ENCODE measurements at regions not wholly inside any gene's neighbourhood (a gene's known extent, or its start where the extent isn't known, plus 50 kb on each side); places are given as distances from the start of the nearest gene placed in this dataset.

DNA sequence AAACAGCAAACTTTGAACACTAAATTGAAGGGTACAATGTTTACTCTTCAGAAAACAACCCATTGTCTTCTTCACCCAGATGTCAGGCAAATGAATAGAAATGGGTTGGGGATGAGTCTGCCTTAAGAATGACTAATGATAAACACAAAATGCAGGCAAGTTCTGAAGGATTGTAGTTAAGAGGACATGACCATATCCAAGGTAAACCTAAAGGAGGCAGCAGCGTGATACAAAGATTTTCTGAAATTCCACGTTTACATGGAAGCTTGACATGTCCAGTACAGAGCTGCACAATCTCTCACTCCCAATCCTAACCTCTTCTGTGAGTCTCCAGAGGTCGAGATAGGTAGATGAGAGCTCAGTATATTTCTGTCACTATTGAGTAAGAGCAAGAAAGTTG is 1263.2 kb upstream of the CDH6 start:
- no peak for DNase-seq

GRCh38 chr5:29924107-29924506 is 1269.4 kb upstream of the CDH6 start:
- no peak for DNase-seq

GRCh38 chr5:29905626-29906353 is 1287.7 kb upstream of the CDH6 start:
- no peak for DNase-seq

- no peak for DNase-seq
Observed at GRCh38 chr5:29902859-29903258, 1290.6 kb upstream of the CDH6 start.

GRCh38 chr5:29899583-29899982 is 1293.9 kb upstream of the CDH6 start:
- DNase-seq = no peak

GRCh38 chr5:29897916-29898315 is 1295.6 kb upstream of the CDH6 start:
- DNase-seq = no peak

GRCh38 chr5:29896646-29897045 is 1296.8 kb upstream of the CDH6 start:
- DNase-seq = no peak

- DNase-seq = no peak
Observed at GRCh38 chr5:29894668-29895067, 1298.8 kb upstream of the CDH6 start.

GRCh38 chr5:29889051-29889450 is 1304.4 kb upstream of the CDH6 start:
- no peak for DNase-seq

DNA sequence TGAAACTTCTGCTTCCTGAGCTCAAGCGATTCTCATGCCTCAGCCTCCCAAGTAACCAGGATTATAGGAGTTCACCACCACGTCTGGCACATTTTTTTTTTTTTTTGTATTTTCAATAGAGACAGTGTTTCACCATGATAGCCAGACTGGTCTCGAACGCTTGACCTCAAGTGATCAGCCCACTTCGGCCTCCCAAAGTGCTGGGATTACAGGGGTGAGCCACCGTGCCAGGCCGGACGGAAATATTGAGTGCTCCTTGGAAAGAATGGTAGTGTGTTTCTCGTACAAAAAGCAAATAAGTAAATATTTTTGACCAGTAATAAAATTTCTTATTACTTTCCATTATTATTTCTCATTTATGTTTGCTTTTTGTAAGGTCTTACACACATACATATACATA is 1307.9 kb upstream of the CDH6 start:
- DNase-seq = no peak

DNA sequence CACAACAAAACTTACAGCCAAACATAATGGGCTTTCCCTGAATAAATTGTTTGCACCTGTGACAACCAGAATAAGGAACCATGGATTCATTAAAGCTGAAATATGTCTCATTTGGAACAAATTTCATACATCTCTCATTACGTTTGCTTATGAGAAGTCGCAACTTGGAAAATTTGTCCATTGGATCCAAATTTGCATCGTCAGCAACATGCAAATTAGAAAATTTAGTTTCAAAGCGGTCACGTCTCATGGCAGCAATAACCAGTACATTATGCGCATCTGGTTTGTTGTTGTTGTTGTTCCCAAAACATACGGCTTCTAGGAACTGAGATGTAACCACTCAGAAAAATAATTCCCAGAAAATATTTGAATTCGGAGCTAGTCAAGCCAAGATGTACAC is 1311.5 kb upstream of the CDH6 start:
- DNase-seq = no peak

DNA sequence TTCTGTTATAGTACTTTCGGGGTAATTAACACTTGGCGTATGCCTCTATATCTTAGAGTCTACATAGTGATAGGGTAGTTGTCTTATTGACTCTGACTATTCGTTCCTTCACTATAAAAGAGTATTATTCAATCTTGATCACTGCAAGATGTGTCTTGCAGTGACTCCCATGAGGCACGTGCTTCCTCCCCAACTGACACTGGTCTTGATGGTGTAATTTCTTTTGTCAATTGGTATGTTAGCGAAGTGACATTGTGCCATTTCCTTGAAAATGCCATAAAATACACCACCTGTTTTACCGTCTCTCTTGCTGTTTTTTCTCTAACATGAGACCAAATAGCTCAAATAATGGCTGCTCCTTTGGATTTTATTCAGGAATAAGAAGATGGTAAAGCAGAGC is 1314.1 kb upstream of the CDH6 start:
- no peak for DNase-seq

- DNase-seq = no peak
Observed at GRCh38 chr5:29878599-29878998, 1314.9 kb upstream of the CDH6 start.

GRCh38 chr5:29867155-29867554 is 1326.3 kb upstream of the CDH6 start:
- no peak for DNase-seq

DNA sequence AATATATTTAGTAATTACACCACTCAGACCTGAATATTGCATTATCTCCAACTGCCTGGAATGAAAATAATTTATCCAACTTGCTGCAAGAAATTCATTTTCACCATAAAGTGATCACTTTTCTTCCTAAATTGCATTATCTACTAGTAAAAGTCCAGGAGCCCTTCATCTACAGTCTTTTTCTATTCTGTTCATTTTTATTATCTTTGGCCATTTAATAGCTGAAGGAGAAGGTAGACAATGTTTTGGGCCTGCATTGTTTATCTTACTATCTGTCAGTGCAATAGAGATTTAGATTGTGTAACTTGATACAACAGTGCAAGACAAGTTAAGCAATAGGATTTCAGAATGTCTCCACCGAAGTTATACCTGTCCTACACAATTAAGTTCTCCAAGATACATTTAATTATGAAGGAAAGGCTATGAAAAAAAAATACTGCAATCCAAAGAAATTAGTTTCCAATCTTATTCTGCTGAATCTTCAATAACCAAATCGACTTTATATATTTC is 1339.7 kb upstream of the CDH6 start:
- DNase-seq = no peak

DNA sequence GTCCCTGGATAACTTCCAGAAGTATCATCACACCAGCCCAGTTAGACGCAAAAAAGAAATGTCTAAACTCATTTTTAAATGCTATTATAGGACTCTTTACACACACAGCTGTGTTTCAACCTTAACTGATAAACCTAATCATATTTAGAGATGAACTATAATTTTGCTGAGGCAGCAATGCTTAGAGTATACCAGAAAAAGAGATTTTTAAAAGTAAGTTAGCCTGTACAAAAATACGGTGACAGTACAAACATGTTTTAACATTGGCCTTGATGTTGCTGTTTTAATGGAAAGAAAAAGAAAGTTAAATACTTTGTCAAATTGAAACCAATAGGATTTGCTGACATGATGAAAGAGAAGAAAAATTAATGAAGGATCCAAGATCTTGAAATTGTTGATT is 1341.2 kb upstream of the CDH6 start:
- no peak for DNase-seq

DNA sequence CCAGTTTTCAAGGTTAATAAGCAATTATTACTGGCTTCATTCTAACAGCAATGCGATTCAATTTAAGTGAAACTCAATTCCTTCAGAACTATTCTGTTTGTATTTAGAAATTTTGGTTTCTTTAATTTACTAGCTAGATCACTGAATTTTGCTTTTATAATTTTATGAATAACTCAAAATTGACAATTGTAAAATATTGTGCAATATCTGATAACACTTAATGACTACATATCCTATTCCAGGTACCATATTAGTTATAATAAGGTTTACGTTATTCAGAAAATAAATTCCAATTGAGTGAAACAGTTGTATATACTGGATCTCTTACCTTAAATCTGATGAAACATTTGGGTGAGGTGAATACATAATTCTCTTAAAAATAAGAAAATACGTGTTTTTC is 1348.3 kb upstream of the CDH6 start:
- no peak for DNase-seq

DNA sequence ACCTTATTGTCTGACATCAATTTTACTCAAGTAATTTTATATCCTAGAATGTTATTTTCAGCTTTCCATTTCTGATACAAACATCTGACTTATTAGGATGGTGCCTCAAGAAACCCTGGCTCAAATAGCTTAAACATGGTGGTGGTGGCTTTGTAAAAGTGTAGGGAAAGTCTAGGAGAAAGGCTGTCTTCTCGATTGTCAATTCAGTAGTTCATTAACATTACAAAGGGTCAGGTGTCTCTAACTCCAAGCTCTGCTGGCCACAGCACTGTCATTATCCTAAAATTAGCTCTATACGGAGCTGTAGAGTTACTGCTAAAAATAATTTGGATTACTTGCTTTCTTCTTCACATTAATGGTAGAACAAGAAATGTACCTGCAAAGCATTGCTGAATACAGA is 1360.1 kb upstream of the CDH6 start:
- no peak for DNase-seq

GRCh38 chr5:29822521-29822920 is 1371.0 kb upstream of the CDH6 start:
- no peak for DNase-seq

DNA sequence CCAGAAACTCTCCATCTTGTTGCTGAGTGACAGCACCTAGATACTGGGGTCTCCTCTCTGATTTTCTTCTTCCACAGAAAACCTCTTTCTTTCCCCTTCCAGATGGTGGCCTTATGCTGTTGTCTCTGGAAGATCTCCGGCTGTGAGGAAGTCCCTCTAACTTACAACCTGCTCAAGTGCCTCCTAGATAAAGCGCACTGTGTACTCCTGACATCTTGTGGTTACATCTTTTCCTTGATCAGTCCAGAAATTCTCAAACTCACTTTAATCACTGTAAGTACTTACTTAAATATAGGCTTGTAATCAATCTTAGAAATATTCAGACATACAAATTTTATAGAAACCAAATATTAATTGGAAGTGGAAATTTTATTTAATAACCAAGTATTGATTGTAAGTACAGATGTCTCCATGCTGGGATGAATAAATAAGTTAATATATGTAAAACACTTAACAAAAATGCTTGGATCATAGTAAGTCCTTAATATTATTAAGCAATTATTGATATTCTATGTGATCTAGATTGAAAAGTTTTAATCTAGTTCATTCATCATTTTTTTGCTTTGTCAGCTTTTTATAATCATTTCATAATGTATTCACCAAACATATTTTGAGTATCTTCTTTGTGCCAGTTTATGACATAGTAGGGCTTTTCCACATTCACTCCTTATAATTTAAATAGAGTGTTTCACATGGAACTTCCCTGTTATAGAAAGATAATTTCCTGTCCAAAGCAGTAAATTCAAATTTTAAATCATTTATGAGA is 1381.4 kb upstream of the CDH6 start:
- DNase-seq = no peak

GRCh38 chr5:29805804-29806203 is 1387.7 kb upstream of the CDH6 start:
- DNase-seq = no peak

DNA sequence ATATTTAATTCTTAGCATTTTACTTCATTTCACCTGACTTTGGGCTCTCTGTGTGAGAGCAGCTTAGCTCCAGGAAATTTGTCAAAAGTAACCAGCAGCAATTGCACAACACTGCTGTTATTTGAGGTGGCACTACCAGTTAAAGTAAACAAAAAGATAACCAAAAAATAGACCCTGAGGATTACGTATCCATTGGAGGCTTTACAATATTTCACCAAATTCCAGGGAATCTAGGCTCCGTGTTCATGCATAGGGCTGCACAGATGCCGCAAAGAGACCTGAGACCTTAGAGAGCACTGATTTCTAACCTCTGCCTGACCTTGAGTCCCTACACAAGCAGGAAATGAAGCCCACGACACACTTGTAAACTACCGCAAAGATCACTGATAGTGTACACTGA is 1392.7 kb upstream of the CDH6 start:
- DNase-seq = no peak

GRCh38 chr5:29796013-29796412 is 1397.5 kb upstream of the CDH6 start:
- no peak for DNase-seq

GRCh38 chr5:29795096-29795652 is 1398.3 kb upstream of the CDH6 start:
- DNase-seq = no peak
